GM18868 (cell line): ENCODE measurements at regions not wholly inside any gene's neighbourhood (a gene's known extent, or its start where the extent isn't known, plus 50 kb on each side); places are given as distances from the start of the nearest gene placed in this dataset.

Experiments used
- ATAC-seq: cut with Tn5 transposase; IDR thresholded peaks from one replicate; pipeline ENCODE4 v1.9.1; 2021; ENCODE audit warnings: mild to moderate bottlenecking, moderate library complexity; ENCODE audit not compliant: unreplicated experiment

DNA sequence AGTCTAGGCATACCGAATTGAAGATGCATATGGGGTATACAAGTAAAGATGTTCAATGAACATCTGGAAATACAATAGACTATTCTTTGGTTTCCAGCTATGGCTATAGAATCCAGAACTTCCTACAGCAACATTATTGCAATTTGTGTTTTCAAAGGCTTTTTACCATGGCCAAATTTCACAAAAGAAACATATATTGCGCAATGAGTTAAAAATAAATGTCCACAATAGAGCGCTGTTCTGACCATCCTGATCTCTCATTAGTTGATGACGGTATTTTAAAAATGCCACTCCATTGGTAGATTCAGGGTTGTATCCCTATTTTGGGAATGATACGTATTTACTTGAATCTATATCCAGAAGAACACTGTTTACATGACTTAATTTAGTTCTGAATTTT is 139.2 kb downstream of the LINC00632 start:
- no peak for ATAC-seq

DNA sequence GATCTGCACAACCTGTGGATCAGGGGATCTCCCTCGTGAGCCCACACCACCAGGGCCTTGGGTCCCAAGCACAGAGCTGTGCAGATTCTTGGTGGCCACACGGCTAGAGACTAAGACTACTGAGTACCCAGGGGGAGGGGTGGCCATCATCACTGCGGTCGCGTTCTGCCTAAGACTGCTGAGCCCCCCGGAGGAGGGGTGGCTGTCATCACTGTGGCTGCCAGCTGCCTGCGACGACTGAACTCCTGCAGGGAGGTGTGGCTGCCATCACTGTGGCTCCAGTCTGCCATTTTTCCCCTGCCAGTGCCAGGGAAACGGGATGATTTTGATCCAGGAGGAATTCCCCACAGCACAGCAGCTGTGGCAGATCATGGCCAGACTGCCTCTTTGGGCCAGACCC is 141.7 kb upstream of the SPANXB1 start:
- no peak for ATAC-seq

DNA sequence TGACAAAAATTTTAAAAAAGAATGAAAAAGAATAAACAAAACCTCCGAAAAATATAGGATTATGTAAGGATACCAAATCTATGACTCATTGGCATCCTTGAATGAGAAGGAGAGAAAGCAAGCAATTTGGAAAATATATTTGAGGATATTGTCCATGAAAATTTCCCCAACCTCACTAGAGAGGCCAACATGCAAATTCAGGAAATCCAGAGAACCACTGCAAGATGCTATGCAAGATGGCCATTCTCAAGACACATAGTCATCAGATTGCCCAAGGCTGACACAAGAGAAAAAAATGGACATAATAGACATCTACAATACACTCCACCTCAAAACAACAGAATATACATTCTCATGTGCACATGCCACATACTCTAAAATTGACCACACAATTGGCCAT is 135.9 kb upstream of the SPANXB1 start:
- ATAC-seq = no peak

- no peak for ATAC-seq
Observed at GRCh38 chrX:140912606-140913005, 89.8 kb upstream of the SPANXB1 start.

- ATAC-seq = no peak
Observed at GRCh38 chrX:140913802-140914501, 88.4 kb upstream of the SPANXB1 start.

DNA sequence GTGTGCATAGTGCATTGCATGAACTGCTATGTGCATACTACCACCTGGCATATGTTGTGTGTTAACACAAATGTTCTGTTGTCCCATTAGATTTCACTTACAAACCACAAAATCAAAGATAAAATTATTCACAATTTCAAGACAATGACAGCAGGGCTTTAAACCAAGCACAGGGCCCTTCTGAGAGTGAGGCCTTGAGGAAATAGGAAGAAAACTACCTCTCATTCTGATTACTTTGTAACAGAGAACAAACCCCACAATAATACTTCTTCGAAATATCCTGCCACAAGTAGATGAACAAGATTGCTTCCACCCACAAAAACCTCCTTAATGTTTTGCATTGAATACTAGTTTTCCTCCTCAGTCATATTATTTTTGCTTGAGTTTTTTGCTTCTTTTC is 85.5 kb upstream of the SPANXB1 start:
- no peak for ATAC-seq

DNA sequence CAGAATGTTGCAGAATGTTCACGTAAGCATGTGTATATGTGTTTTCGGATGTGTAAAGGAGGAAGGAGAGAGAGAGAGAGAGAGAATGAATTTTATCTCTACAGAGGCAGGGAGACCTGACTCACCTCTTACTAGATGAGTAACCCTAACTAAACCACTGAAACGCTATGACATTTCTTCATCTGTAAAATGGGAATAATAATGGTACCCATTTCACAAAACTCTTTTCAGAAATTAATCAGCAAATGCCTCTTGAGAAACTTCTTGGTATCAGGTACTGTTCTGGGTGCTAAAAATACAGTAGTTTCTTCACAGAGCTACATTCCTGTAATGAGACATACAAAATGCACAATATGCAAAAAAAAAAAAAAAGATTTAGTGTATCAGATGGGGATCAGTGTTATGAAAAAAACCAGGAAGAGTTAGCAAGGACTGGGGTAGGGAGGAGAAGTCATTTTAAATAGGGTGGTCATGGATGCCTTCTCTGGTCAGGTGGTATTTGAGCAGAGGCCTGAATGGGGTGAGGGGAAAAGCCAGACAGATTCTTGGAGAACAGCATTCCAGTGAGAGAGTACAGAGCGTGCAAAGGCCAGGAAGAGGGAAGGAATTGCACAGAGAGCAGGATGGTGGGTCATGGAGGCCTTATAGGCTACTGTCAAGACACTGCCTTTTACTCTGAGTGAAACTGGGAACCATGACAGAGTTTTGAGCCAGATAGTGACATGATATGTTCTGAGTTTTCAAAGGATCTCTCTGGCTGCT is 84.9 kb upstream of the SPANXB1 start:
- ATAC-seq = peak; percentile 41

DNA sequence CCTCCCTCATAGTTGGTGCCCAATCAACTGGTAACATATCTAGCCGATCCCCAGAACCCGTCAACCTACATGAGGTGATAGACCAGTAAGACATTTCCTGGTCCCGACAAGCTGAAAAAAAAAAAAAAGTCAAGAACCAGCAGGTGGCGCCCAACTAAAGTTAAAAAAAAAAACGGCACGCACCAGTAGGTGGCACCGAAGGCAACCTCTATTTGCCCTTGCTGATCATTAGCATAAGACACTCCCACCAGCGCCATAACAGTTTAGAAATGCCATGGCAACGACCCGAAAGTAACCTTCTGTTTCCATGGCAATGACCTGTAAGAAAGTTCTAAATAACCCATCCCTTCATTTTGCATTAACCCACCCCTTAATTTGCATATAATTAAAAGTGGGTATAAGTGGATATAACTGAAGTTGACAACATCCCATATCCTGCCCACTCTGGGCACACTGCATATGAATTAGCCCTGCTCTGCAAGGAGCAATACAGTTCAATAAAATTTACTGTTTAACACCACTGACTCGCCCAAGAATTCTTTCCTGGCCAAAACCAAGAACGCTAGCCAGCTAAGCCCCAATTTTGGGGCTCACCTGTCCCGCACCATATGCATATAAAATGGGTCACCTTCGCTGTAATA is 83.9 kb upstream of the SPANXB1 start:
- peak; percentile 94 for ATAC-seq

- no peak for ATAC-seq
Observed at GRCh38 chrX:140920416-140920815, 82.0 kb upstream of the SPANXB1 start.

DNA sequence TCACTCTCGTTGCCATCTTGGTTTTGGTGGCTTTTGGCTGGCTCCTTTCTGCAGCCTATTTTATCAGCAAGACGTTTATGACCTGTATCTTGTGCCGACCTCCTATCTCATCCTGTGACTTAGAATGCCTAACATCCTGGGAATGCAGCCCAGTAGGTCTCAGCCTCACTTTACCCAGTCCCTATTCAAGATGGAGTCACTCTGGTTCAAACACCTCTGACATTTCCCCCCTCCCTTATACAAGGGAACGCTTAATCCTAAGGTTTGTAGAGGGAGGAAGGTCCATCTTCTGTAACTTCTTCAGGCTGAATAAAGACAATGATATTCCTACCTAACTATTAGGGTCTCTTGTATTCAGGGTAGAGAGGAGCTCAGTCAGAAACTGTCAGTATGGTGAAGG is 79.3 kb upstream of the SPANXB1 start:
- no peak for ATAC-seq

DNA sequence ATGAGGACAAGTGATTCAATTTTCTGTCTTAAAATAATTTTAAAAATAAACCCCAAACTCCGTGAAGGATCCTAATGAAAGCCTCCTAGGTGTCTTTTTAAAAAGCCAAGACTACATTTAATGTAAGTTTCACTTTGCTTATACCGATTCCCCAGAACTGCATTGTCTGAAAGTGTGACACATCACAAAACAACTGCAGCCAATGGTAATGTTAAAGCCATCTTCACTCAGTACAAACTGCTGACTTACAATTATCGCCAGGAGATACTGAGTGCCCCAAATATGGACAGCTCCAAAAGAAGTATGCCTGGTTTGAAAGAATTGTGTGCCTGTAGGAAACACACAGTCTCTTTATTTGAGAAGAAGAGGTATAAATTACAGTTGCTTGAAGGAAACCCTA is 73.7 kb upstream of the SPANXB1 start:
- ATAC-seq = no peak

DNA sequence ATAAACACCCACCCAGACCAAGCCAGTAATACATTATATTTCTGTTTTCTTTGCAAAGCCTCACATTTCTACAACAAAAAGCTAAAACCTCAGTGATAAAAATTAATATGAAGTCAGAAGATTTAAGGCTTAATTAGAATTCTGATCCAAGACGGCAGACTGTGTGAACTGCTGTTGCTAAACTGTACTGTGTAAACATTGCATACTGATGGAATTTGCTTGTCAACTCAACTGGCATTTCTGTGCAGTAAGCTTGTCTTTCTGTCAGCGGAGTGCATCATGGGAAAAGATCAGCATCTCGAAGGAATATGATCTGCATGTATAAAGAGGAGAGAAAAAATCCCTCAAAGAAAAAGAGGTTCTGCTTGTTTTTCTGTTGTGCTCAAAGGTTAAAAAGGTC is 69.4 kb upstream of the SPANXB1 start:
- no peak for ATAC-seq

- no peak for ATAC-seq
Observed at GRCh38 chrX:140933874-140934655, 68.3 kb upstream of the SPANXB1 start.

DNA sequence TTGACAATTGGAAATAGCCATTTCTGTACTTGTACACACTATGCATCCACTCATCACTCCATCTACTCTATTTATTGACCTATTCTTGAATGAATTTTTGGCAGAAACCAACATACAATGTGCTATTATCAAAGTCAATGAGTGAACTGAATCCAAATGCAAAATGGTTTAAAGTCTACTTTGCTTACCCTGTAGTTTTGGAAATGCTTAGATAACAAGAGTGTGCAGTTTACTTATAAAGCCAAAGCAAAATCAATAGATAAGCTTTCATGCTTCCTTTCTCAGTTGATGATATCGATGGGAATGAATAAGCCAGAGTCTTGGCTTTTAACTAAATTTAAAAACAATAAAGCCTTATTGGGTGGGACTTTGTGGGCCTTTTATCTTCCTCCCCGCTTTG is 58.9 kb upstream of the SPANXB1 start:
- ATAC-seq = no peak

- no peak for ATAC-seq
Observed at GRCh38 chrX:140944710-140945109, 57.7 kb upstream of the SPANXB1 start.

GRCh38 chrX:140948827-140949226 is 53.6 kb upstream of the SPANXB1 start:
- ATAC-seq = no peak

GRCh38 chrX:140949233-140949632 is 53.2 kb upstream of the SPANXB1 start:
- ATAC-seq = no peak
